ENCODE measurements at regions not wholly inside any gene's neighbourhood (a gene's known extent, or its start where the extent isn't known, plus 50 kb on each side); places are given as distances from the start of the nearest gene placed in this dataset.

DNA sequence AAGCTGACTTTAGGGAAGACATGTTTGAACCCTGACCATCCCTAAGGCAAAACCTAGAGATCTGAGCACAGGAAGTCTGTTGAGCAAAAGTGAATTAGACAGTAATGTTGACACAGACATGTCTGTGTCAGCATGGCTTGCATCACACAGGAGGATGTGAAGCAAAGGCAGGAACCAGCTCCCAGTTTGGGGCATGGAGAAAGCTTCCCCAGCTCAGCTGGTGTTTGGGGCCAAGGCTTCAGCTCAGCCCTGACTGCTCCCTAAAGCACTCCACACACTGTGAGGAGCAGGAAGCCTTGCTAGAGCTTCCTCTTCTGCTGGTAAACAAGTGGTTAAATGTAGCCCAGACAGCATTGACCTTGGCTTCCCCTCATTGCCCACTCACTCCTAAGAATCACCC lies 153.8 kb upstream of the UBL3 start:
- TF ChIP-seq, protein P1, sequence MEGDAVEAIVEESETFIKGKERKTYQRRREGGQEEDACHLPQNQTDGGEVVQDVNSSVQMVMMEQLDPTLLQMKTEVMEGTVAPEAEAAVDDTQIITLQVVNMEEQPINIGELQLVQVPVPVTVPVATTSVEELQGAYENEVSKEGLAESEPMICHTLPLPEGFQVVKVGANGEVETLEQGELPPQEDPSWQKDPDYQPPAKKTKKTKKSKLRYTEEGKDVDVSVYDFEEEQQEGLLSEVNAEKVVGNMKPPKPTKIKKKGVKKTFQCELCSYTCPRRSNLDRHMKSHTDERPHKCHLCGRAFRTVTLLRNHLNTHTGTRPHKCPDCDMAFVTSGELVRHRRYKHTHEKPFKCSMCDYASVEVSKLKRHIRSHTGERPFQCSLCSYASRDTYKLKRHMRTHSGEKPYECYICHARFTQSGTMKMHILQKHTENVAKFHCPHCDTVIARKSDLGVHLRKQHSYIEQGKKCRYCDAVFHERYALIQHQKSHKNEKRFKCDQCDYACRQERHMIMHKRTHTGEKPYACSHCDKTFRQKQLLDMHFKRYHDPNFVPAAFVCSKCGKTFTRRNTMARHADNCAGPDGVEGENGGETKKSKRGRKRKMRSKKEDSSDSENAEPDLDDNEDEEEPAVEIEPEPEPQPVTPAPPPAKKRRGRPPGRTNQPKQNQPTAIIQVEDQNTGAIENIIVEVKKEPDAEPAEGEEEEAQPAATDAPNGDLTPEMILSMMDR (IDR thresholded peaks at IDR 0.05; ENCODE audit: low read depth, low read length, missing control alignments) = no peak
- no peak for DNase-seq (ENCODE audit: extremely low read depth, low read depth)
- no peak overlapping the region for H3K4me3 ChIP-seq (replicated peaks; ENCODE audit: low read depth, low read length)

DNA sequence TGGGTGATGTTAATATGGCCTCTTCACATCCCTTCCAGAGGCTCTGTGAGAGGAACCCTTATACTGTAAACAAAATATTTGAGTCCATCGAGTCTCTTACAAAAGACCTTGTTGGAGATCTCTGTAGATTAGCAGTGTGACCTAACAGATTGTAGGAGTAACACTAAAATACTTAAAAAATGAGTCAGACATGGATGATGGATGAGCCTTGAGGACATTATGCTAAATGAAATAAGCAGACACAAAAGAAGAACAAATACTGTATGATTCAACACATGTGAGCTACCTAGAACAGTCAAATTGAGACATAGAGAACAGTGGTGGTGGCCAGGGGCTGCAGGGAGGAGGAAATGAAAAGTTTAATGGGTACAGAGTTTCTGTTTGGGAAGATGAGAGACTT lies 152.2 kb upstream of the UBL3 start:
- DNase-seq (ENCODE audit: extremely low read depth, low read depth) = no peak
- no peak overlapping the region for H3K4me3 ChIP-seq (replicated peaks; ENCODE audit: low read depth, low read length)
- TF ChIP-seq, protein P1 (IDR thresholded peaks at IDR 0.05; ENCODE audit: low read depth, low read length, missing control alignments) = no peak

DNA sequence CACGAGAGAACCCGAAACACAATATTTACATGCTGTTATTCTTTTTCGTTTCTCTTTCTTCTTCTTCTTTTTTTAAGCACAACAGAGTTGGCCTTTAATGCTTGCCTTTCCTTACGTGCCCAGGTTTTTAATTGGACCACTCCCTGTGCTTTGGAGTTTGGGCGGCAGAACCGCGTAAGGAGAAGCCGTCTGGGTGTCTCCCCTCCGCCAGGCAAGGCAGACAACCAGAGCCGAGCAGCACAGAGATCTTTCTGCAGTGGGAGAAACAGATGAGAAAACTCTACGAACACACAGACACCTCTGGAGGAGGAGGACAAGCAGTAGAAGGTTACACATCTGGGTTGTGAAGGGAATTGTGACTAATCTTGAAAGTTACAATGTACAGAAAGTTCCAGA lies 150.0 kb upstream of the UBL3 start:
- no peak for DNase-seq (ENCODE audit: extremely low read depth, low read depth)
- TF ChIP-seq, protein P1 (IDR thresholded peaks at IDR 0.05; ENCODE audit: low read depth, low read length, missing control alignments) = no peak
- no peak overlapping the region for H3K4me3 ChIP-seq (replicated peaks; ENCODE audit: low read depth, low read length)

DNA sequence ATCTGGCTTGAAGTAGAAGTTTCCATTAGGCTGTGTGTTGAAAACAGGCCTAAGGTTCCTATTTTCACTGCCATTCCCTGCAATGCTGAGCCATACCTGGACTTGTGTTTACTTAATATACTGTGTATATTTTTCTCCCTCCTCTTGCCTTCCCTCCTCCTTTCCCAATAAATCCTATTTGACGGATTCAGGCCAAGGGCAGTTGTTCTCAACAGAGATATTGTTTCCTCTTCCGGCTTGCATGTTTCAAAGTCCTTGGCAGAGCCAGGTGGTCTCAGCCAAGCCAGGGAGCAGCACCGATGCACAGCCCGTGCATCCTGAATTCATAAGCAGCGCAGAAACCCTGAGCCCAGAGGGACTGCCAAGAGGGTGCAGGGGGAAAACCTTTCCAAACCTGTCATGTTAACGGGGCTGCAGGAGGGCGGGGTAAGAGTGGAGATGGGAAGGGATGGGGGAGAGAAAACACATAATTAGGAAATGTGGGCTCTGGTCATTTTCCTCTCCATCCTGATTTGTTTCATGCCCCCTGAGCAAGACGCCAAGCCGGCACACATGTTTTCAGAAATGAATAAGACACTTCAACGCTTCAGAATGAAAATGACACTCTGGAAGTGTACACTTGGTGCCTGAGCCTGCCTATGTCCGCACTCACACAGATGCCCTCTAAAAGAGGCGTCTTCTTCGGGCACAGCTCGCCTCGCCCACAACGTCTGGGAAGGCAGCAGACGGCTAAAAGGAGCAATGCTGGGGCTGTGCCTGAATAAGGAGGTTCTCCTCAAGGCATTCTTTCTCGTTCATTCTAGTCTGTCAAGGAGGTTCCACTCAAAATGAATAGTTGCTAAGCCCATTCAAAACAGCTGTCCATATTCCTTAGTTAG lies 149.3 kb upstream of the UBL3 start:
- TF ChIP-seq, protein P1 (IDR thresholded peaks at IDR 0.05; ENCODE audit: low read depth, low read length, missing control alignments) = no peak
- no peak overlapping the region for H3K4me3 ChIP-seq (replicated peaks; ENCODE audit: low read depth, low read length)
- DNase-seq (ENCODE audit: extremely low read depth, low read depth) = no peak

DNA sequence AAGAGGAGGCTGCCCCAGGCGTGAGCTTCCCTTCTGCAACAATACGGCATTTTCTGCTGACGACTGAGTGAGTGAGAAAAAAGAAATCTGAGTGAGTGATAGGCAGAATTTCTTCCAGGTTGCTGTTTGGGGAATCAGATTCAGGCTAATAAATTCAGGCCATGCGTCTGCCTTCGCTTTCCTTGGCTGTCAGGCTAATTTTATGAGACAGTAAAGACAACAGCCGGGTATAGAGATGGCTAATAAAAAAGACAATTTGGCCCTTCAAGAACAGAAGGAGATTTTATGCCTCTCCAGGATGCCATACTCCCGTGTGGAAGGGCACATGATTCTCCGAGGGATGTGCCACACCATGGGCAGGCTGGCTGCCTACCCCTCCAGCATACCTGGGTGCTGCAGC lies 145.9 kb upstream of the UBL3 start:
- TF ChIP-seq, protein P1 (IDR thresholded peaks at IDR 0.05; ENCODE audit: low read depth, low read length, missing control alignments) = no peak

DNA sequence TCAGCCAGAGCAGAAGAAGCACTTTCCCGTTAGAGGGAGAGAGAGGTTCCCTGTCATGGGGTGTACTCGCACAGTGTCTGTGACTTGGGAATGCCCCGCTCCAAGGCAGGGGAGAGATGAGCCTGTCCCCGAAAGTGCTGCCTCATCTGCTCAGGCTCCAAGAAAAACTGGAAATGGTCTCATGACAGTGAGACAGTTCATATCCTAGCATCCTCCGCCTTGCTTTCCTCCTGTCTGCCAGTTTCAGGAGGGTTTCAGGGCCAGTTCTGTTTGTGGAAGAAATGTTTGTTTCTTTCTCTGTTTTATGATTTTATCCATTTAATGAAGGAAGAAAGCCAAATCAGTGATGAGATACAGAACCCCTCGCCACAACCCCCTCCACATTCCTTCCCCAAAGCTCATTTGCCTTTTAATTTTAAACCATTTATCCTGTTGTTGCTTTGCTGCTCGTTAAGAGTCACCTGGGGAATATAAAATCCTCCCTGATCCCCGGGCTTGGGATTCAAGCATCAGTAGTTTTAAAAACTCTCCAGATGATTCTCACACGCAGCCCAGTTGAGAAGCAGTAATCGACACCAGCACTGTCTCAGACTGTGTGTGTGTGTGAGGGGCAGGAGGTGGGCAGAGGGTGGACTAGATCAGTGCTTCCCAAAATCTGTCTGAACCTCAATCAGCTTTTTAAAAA lies 144.6 kb upstream of the UBL3 start:
- TF ChIP-seq, protein P1 (IDR thresholded peaks at IDR 0.05; ENCODE audit: low read depth, low read length, missing control alignments) = no peak
- H3K4me3 ChIP-seq (replicated peaks; ENCODE audit: low read depth, low read length) = no peak overlapping the region
- DNase-seq (ENCODE audit: extremely low read depth, low read depth) = no peak

More for the DNA sequence above, 145.9 kb upstream of the UBL3 start:
- no peak overlapping the region for H3K4me3 ChIP-seq (replicated peaks; ENCODE audit: low read depth, low read length)
- DNase-seq (ENCODE audit: extremely low read depth, low read depth) = no peak

Data from HFF-Myc (cell line).